ENCODE measurements at regions not wholly inside any gene's neighbourhood (a gene's known extent, or its start where the extent isn't known, plus 50 kb on each side); places are given as distances from the start of the nearest gene placed in this dataset.

DNA sequence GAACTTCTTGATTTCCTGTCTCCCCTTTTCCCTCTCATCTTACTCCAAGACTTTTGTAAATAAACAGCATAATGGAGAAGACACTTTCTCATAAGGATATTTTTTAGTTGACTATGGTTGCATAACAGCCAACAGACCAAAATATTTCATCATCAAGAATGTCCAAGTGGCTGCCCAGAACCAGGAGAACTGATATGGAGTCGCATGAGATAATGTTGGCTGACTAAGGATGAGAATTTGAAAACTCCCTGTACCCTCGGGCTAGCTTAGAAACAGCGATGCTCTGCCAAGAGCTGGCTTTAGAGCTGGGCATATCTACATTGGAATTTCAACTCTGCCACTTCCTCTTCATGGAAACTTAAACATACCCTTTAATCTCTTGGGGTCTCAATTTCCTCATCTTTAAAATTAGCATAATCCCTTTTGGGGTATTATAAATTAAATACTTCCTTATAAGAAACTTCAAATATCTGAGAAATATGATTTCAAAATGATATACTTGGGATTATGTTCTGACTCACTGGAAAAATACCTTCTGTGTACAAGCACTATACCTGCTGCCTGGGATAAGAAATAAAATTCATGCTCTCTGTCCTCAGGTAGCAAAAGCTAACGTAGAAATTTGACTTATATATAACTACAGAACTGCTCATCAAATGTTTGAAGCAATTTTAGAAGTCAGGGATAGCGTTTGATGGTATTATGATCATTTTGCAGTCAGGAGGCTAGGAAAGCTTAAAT, 777.3 kb downstream of the LTN1 start:
- Mint-ChIP-seq H3K27me3 (no peaks in the 10 kb centered on the region), H3K9me3 (ENCODE audit: insufficient read depth) (peaks cover 2% of the 10 kb centered on the region), H3K27ac (no peak overlapping the region), H3K4me3 (no peak overlapping the region), H3K4me1 (no peaks in the 10 kb centered on the region)
- Histone ChIP-seq H3K79me2 (ENCODE audit: control insufficient read depth, insufficient read depth, low read length) (no peaks in the 10 kb centered on the region), H2AFZ (ENCODE audit: insufficient read depth, low read depth, low read length, poor library complexity, severe bottlenecking) (no peak overlapping the region), H3K9ac (ENCODE audit: low read length) (no peak overlapping the region), H4K20me1 (ENCODE audit: control insufficient read depth, insufficient read depth, low read length, poor library complexity, severe bottlenecking) (no peaks in the 10 kb centered on the region), H3K4me3 (ENCODE audit: control extremely low read depth in 1 of 5, extremely low read depth in 1 of 5, insufficient read depth in 1 of 5, low read depth in 2 of 5, low read length in 4 of 5) (no peak overlapping the region), H3K36me3 (replicated peaks in 1 of 2; ENCODE audit: control extremely low read depth in 1 of 2, control insufficient read depth in 1 of 2, extremely low read depth in 1 of 2, insufficient read depth in 2 of 2, low read length in 1 of 2) (no peaks in the 10 kb centered on the region), H3K27ac (ENCODE audit: low read length in 2 of 2) (no peak overlapping the region), H3K27me3 (replicated peaks in 1 of 4; ENCODE audit: control extremely low read depth in 1 of 4, control insufficient read depth in 3 of 4, insufficient read depth in 4 of 4, low read length in 3 of 4) (no peaks in the 10 kb centered on the region), H3K9me3 (ENCODE audit: control extremely low read depth in 1 of 3, control insufficient read depth in 2 of 3, insufficient read depth in 1 of 3, low read length in 2 of 3) (no peaks in the 10 kb centered on the region), H3K4me2 (replicated peaks; ENCODE audit: low read depth, low read length, poor library complexity, severe bottlenecking) (no peak overlapping the region), H3K4me1 (ENCODE audit: control insufficient read depth in 2 of 2, insufficient read depth in 2 of 2, low read length in 2 of 2) (no peaks in the 10 kb centered on the region)
- ATAC-seq (ENCODE audit: low read depth), result no peak
- no peak for DNase-seq
- POLR2A ChIA-PET, result no interaction called here
- no peak for TF ChIP-seq EZH2 (IDR thresholded peaks at IDR 0.05; ENCODE audit: borderline replicate concordance, insufficient read depth, low read depth, low read length, poor library complexity, severe bottlenecking)
- TF ChIP-seq, protein P1, sequence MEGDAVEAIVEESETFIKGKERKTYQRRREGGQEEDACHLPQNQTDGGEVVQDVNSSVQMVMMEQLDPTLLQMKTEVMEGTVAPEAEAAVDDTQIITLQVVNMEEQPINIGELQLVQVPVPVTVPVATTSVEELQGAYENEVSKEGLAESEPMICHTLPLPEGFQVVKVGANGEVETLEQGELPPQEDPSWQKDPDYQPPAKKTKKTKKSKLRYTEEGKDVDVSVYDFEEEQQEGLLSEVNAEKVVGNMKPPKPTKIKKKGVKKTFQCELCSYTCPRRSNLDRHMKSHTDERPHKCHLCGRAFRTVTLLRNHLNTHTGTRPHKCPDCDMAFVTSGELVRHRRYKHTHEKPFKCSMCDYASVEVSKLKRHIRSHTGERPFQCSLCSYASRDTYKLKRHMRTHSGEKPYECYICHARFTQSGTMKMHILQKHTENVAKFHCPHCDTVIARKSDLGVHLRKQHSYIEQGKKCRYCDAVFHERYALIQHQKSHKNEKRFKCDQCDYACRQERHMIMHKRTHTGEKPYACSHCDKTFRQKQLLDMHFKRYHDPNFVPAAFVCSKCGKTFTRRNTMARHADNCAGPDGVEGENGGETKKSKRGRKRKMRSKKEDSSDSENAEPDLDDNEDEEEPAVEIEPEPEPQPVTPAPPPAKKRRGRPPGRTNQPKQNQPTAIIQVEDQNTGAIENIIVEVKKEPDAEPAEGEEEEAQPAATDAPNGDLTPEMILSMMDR (IDR thresholded peaks at IDR 0.05), result no peak
- no CpG with 5 or more reads among the region's 5 CpGs for WGBS (ENCODE audit: insufficient coverage)
- intact Hi-C loops (cut with micrococcal nuclease), result no loop called here
- CTCF ChIA-PET, result no interaction called here

DNA sequence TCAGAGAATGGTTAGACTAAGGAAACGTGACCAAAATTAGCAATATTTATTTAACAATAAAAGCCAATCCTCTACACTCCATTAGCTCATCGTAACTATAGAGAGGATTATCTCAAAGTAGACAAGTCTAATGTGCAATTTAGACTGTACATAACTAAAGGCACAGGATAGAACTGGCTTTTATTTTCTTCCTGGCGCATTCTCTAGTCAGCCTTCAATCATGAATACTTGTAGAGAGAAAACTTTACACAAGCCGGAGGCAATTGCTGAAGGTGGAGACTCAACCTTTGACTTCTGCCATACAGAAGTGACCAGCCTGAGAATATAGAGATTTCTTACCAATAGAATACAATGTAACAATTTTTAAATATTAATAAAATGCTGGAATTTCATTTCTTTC, 777.9 kb downstream of the LTN1 start:
- Mint-ChIP-seq H3K4me3 (no peak overlapping the region), H3K4me1 (no peaks in the 10 kb centered on the region), H3K9me3 (ENCODE audit: insufficient read depth) (peaks cover 2% of the 10 kb centered on the region), H3K27me3 (no peaks in the 10 kb centered on the region), H3K27ac (no peak overlapping the region)
- ATAC-seq (ENCODE audit: low read depth) (no peak), DNase-seq (no peak)
- WGBS (ENCODE audit: insufficient coverage), result no CpG with 5 or more reads among the region's 4 CpGs
- Histone ChIP-seq H2AFZ (ENCODE audit: insufficient read depth, low read depth, low read length, poor library complexity, severe bottlenecking) (no peak overlapping the region), H3K4me2 (replicated peaks; ENCODE audit: low read depth, low read length, poor library complexity, severe bottlenecking) (no peak overlapping the region), H3K27ac (ENCODE audit: low read length in 2 of 2) (no peak overlapping the region), H3K27me3 (replicated peaks in 1 of 4; ENCODE audit: control extremely low read depth in 1 of 4, control insufficient read depth in 3 of 4, insufficient read depth in 4 of 4, low read length in 3 of 4) (no peaks in the 10 kb centered on the region), H3K4me3 (ENCODE audit: control extremely low read depth in 1 of 5, extremely low read depth in 1 of 5, insufficient read depth in 1 of 5, low read depth in 2 of 5, low read length in 4 of 5) (no peak overlapping the region), H3K36me3 (replicated peaks in 1 of 2; ENCODE audit: control extremely low read depth in 1 of 2, control insufficient read depth in 1 of 2, extremely low read depth in 1 of 2, insufficient read depth in 2 of 2, low read length in 1 of 2) (no peaks in the 10 kb centered on the region), H3K9me3 (ENCODE audit: control extremely low read depth in 1 of 3, control insufficient read depth in 2 of 3, insufficient read depth in 1 of 3, low read length in 2 of 3) (no peaks in the 10 kb centered on the region), H4K20me1 (ENCODE audit: control insufficient read depth, insufficient read depth, low read length, poor library complexity, severe bottlenecking) (no peaks in the 10 kb centered on the region), H3K79me2 (ENCODE audit: control insufficient read depth, insufficient read depth, low read length) (no peaks in the 10 kb centered on the region), H3K9ac (ENCODE audit: low read length) (no peak overlapping the region), H3K4me1 (ENCODE audit: control insufficient read depth in 2 of 2, insufficient read depth in 2 of 2, low read length in 2 of 2) (no peaks in the 10 kb centered on the region)
- TF ChIP-seq EZH2 (IDR thresholded peaks at IDR 0.05; ENCODE audit: borderline replicate concordance, insufficient read depth, low read depth, low read length, poor library complexity, severe bottlenecking), result no peak
- POLR2A ChIA-PET, result no interaction called here
- intact Hi-C loops (cut with micrococcal nuclease), result no loop called here
- CTCF ChIA-PET, result no interaction called here
